GM12878 (cell line): ENCODE measurements at regions not wholly inside any gene's neighbourhood (a gene's known extent, or its start where the extent isn't known, plus 50 kb on each side); places are given as distances from the start of the nearest gene placed in this dataset.

Experiments used
- E2F4 ChIP-seq: IDR thresholded peaks from 2 replicates; pipeline ENCODE4 v1.6.1; 2012; ENCODE audit warnings: low read depth, low read length, improper control_type of control experiment
- EP300 ChIP-seq, 2 experiments: fragments of 150-350 bp in 1 of 2; IDR thresholded peaks; 2 replicates each; pipeline ENCODE4 v1.6.1; 2011 to 2012; ENCODE audit warnings: low read depth in 2 of 2, low read length in 2 of 2, borderline replicate concordance in 1 of 2, improper control_type of control experiment in 1 of 2, inconsistent platforms in 1 of 2; ENCODE audit not compliant: control insufficient read depth in 1 of 2
- POLR2A ChIP-seq: IDR thresholded peaks from 2 replicates; pipeline ENCODE4 v1.6.1; 2011; ENCODE audit warnings: low read depth, mild to moderate bottlenecking, low read length
- TAF1 ChIP-seq: IDR thresholded peaks from 2 replicates; pipeline ENCODE4 v1.6.1; 2011; ENCODE audit warnings: mild to moderate bottlenecking, low read depth, low read length, borderline replicate concordance
- TARDBP ChIP-seq: IDR thresholded peaks from 2 replicates; pipeline ENCODE4 v1.6.1; 2016; ENCODE audit warnings: borderline replicate concordance
- TCF7 ChIP-seq: IDR thresholded peaks from 2 replicates; pipeline ENCODE4 v1.6.1; 2014; ENCODE audit warnings: antibody characterized with exemption, borderline replicate concordance
- TF ChIP-seq, protein P1 (sequence below): fragments of 450-650 bp; IDR thresholded peaks from 2 replicates; pipeline ENCODE4 v1.6.1; 2017; ENCODE audit warnings: mild to moderate bottlenecking
- TF ChIP-seq, protein P2 (sequence below): fragments of 450-650 bp; IDR thresholded peaks from 2 replicates; pipeline ENCODE4 v1.6.1; 2016; ENCODE audit warnings: mild to moderate bottlenecking

- TF ChIP-seq EP300 (IDR thresholded peaks at IDR 0.05; ENCODE audit: borderline replicate concordance in 1 of 2, control insufficient read depth in 1 of 2, low read depth in 2 of 2, low read length in 2 of 2) (no peak), POLR2A (no peak), TCF7 (no peak), E2F4 (no peak), TARDBP (no peak), TAF1 (no peak)
- TF ChIP-seq, protein P1, sequence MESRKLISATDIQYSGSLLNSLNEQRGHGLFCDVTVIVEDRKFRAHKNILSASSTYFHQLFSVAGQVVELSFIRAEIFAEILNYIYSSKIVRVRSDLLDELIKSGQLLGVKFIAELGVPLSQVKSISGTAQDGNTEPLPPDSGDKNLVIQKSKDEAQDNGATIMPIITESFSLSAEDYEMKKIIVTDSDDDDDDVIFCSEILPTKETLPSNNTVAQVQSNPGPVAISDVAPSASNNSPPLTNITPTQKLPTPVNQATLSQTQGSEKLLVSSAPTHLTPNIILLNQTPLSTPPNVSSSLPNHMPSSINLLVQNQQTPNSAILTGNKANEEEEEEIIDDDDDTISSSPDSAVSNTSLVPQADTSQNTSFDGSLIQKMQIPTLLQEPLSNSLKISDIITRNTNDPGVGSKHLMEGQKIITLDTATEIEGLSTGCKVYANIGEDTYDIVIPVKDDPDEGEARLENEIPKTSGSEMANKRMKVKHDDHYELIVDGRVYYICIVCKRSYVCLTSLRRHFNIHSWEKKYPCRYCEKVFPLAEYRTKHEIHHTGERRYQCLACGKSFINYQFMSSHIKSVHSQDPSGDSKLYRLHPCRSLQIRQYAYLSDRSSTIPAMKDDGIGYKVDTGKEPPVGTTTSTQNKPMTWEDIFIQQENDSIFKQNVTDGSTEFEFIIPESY: no peak
- TF ChIP-seq, protein P2, sequence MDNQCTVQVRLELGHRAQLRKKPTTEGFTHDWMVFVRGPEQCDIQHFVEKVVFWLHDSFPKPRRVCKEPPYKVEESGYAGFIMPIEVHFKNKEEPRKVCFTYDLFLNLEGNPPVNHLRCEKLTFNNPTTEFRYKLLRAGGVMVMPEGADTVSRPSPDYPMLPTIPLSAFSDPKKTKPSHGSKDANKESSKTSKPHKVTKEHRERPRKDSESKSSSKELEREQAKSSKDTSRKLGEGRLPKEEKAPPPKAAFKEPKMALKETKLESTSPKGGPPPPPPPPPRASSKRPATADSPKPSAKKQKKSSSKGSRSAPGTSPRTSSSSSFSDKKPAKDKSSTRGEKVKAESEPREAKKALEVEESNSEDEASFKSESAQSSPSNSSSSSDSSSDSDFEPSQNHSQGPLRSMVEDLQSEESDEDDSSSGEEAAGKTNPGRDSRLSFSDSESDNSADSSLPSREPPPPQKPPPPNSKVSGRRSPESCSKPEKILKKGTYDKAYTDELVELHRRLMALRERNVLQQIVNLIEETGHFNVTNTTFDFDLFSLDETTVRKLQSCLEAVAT: no peak
Measured at GRCh38 chr17:71914042-71914441, 206.8 kb upstream of the SOX9 start.
